ENCODE measurements at regions not wholly inside any gene's neighbourhood (a gene's known extent, or its start where the extent isn't known, plus 50 kb on each side); places are given as distances from the start of the nearest gene placed in this dataset.

DNA sequence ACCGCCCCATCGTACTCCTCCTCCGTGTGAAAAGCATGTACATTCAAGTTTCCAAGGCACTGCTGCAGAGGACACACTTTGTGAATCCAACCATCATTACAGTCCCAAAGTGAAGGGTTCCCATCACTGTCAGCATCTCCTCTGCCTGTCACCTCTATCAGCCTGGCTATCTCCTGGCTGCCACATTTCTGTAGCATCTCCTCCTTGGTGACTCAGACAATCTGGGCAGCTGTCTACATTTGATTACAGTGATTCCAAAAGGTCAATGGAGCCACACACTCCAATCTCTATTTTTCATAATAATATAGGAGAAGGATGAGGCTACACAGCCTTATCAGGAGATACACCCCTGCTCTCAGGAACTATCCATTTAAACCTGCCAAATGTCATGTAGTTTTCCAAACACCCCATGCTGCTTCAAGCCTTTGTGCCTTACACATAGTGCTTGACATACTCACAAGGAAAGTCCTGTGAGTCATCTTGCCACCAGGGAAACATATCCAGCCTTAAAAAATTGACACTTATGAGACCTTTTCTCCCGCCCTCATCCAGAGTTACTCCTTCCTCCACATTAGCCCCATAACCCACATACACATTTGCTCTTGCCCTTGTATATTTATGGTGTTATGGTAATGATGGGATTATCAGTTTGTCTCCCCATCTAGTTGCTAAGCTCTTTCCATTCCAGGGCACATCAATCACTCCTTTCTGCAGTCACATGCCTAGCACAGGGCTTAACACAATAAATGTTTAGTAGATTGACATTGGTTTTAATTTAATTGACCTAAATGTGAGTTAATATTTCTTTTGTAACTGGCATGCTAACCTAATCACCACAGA is 250.1 kb upstream of the CDH5 start:
- TF ChIP-seq POLR2A (IDR thresholded peaks at IDR 0.05), result no peak
- TF ChIP-seq, protein P1, sequence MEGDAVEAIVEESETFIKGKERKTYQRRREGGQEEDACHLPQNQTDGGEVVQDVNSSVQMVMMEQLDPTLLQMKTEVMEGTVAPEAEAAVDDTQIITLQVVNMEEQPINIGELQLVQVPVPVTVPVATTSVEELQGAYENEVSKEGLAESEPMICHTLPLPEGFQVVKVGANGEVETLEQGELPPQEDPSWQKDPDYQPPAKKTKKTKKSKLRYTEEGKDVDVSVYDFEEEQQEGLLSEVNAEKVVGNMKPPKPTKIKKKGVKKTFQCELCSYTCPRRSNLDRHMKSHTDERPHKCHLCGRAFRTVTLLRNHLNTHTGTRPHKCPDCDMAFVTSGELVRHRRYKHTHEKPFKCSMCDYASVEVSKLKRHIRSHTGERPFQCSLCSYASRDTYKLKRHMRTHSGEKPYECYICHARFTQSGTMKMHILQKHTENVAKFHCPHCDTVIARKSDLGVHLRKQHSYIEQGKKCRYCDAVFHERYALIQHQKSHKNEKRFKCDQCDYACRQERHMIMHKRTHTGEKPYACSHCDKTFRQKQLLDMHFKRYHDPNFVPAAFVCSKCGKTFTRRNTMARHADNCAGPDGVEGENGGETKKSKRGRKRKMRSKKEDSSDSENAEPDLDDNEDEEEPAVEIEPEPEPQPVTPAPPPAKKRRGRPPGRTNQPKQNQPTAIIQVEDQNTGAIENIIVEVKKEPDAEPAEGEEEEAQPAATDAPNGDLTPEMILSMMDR (IDR thresholded peaks at IDR 0.05), result no peak

Data from uterus (tissue), 2 donors.